HEK293 (cell line): ENCODE measurements at regions not wholly inside any gene's neighbourhood (a gene's known extent, or its start where the extent isn't known, plus 50 kb on each side); places are given as distances from the start of the nearest gene placed in this dataset.
"Not testable (repeated sequence)": the region's sequence is repeated elsewhere in the genome, so short reads cannot be mapped to it uniquely, and the experiment has no call there.

Experiments
- CTCF ChIA-PET: fragments of 350-600 bp; formaldehyde crosslinking; extraction: SDS; loops from one replicate; lab custom pipeline; 2021; ENCODE audit warnings: antibody characterized with exemption; lab: Yijun Ruan, JAX
- POLR2A ChIA-PET: fragments of 300-600 bp; formaldehyde crosslinking; extraction: SDS; loops from one replicate; lab custom pipeline; 2020; ENCODE audit warnings: antibody characterized with exemption, inconsistent platforms; lab: Yijun Ruan, JAX
- H3K27ac ChIP-seq: fragments of 200-500 bp; sonication (Bioruptor generic); 2 replicates; pipeline ENCODE4 v1.5.1; 2014; ENCODE audit warnings: low read depth, low read length, control low read depth, inconsistent platforms; ENCODE audit errors: extremely low read depth
- H3K36me3 ChIP-seq, 2 experiments: fragments of 200-500 bp in 1 of 2; sonication (Bioruptor generic) in 1 of 2; 1 replicate in 1 of 2; 2 replicates in 1 of 2; pipeline ENCODE4 v1.5.1; 2014 to 2017; ENCODE audit warnings: inconsistent platforms in 2 of 2, low read length in 2 of 2; ENCODE audit not compliant: control insufficient read depth in 2 of 2, insufficient read depth in 1 of 2
- H3K4me1 ChIP-seq: fragments of 200-500 bp; sonication (Bioruptor generic); 2 replicates; pipeline ENCODE4 v1.5.1; 2014; ENCODE audit warnings: mild to moderate bottlenecking, low read length, inconsistent platforms; ENCODE audit not compliant: control insufficient read depth, insufficient read depth
- H3K4me3 ChIP-seq: 2 replicates; pipeline ENCODE4 v1.5.1; 2011; ENCODE audit warnings: low read depth, mild to moderate bottlenecking, control low read depth, low read length, moderate library complexity
- H3K9me3 ChIP-seq: fragments of 200-500 bp; sonication (Bioruptor generic); 2 replicates; pipeline ENCODE4 v1.5.1; 2014; ENCODE audit warnings: low read depth, low read length, inconsistent platforms; ENCODE audit not compliant: control insufficient read depth, insufficient read depth
- KLF9 ChIP-seq: fragments of 450-650 bp; formaldehyde crosslinking; IDR thresholded peaks from 2 replicates; pipeline ENCODE4 v1.5.1; 2016; ENCODE audit warnings: missing biosample characterization, missing genetic modification characterization, low read depth
- SP3 ChIP-seq: fragments of 450-650 bp; formaldehyde crosslinking; IDR thresholded peaks from 2 replicates; pipeline ENCODE4 v1.5.1; 2016; ENCODE audit warnings: missing biosample characterization, missing genetic modification characterization
- WT1 ChIP-seq: fragments of 450-650 bp; formaldehyde crosslinking; IDR thresholded peaks from 2 replicates; pipeline ENCODE4 v1.5.1; 2016; ENCODE audit warnings: missing biosample characterization, missing genetic modification characterization
- ZBTB17 ChIP-seq: fragments of 450-650 bp; formaldehyde crosslinking; IDR thresholded peaks from 2 replicates; pipeline ENCODE4 v1.5.1; 2016; ENCODE audit warnings: missing biosample characterization, missing genetic modification characterization
- ZBTB20 ChIP-seq: fragments of 450-650 bp; formaldehyde crosslinking; IDR thresholded peaks from 2 replicates; pipeline ENCODE4 v1.5.1; 2016; ENCODE audit warnings: missing biosample characterization, missing genetic modification characterization
- ZBTB49 ChIP-seq: fragments of 450-650 bp; formaldehyde crosslinking; IDR thresholded peaks from 2 replicates; pipeline ENCODE4 v1.5.1; 2016; ENCODE audit warnings: missing biosample characterization, missing genetic modification characterization, low read depth
- ZFP41 ChIP-seq: fragments of 450-650 bp; formaldehyde crosslinking; IDR thresholded peaks from 2 replicates; pipeline ENCODE4 v1.5.1; 2016; ENCODE audit warnings: missing biosample characterization, missing genetic modification characterization, borderline replicate concordance
- ZNF133 ChIP-seq: fragments of 450-650 bp; formaldehyde crosslinking; IDR thresholded peaks from 2 replicates; pipeline ENCODE4 v1.5.1; 2016; ENCODE audit warnings: missing biosample characterization, missing genetic modification characterization
- ZNF138 ChIP-seq: fragments of 450-650 bp; formaldehyde crosslinking; IDR thresholded peaks from 2 replicates; pipeline ENCODE4 v1.5.1; 2016; ENCODE audit warnings: missing biosample characterization, missing genetic modification characterization, borderline replicate concordance
- ZNF148 ChIP-seq: fragments of 450-650 bp; formaldehyde crosslinking; IDR thresholded peaks from 2 replicates; pipeline ENCODE4 v1.5.0; 2017; ENCODE audit warnings: missing biosample characterization, missing genetic modification characterization, borderline replicate concordance
- ZNF155 ChIP-seq: fragments of 450-650 bp; formaldehyde crosslinking; IDR thresholded peaks from 2 replicates; pipeline ENCODE4 v1.5.1; 2016; ENCODE audit warnings: missing biosample characterization, missing genetic modification characterization
- ZNF174 ChIP-seq: fragments of 450-650 bp; formaldehyde crosslinking; IDR thresholded peaks from 2 replicates; pipeline ENCODE4 v1.5.0; 2017; ENCODE audit warnings: missing biosample characterization, mild to moderate bottlenecking, missing genetic modification characterization
- ZNF302 ChIP-seq: fragments of 450-650 bp; formaldehyde crosslinking; IDR thresholded peaks from 2 replicates; pipeline ENCODE4 v1.5.1; 2016; ENCODE audit warnings: missing biosample characterization, missing genetic modification characterization, low read depth
- ZNF311 ChIP-seq: fragments of 450-650 bp; formaldehyde crosslinking; IDR thresholded peaks from 2 replicates; pipeline ENCODE4 v1.5.1; 2017; ENCODE audit warnings: missing biosample characterization, missing genetic modification characterization, borderline replicate concordance
- ZNF341 ChIP-seq: fragments of 450-650 bp; formaldehyde crosslinking; IDR thresholded peaks from 2 replicates; pipeline ENCODE4; 2016; ENCODE audit warnings: low read depth, missing biosample characterization, missing genetic modification characterization
- ZNF362 ChIP-seq: fragments of 450-650 bp; formaldehyde crosslinking; IDR thresholded peaks from 2 replicates; pipeline ENCODE4 v1.5.1; 2016; ENCODE audit warnings: missing biosample characterization, missing genetic modification characterization
- ZNF404 ChIP-seq: fragments of 450-650 bp; formaldehyde crosslinking; IDR thresholded peaks from 2 replicates; pipeline ENCODE4 v1.5.1; 2017; ENCODE audit warnings: missing biosample characterization, missing genetic modification characterization
- ZNF529 ChIP-seq: fragments of 450-650 bp; formaldehyde crosslinking; IDR thresholded peaks from 2 replicates; pipeline ENCODE4 v1.5.1; 2017; ENCODE audit warnings: missing genetic modification characterization, missing biosample characterization; ENCODE audit not compliant: insufficient replicate concordance
- ZNF544 ChIP-seq: fragments of 450-650 bp; formaldehyde crosslinking; IDR thresholded peaks from 2 replicates; pipeline ENCODE4 v1.5.0; 2017; ENCODE audit warnings: missing biosample characterization, missing genetic modification characterization
- ZNF549 ChIP-seq: fragments of 450-650 bp; IDR thresholded peaks from 2 replicates; pipeline ENCODE4 v1.5.1; 2018; ENCODE audit warnings: missing biosample characterization, missing genetic modification characterization, mild to moderate bottlenecking, inconsistent platforms, moderate library complexity
- ZNF701 ChIP-seq: fragments of 450-650 bp; formaldehyde crosslinking; IDR thresholded peaks from 2 replicates; pipeline ENCODE4 v1.5.1; 2016; ENCODE audit warnings: missing biosample characterization, missing genetic modification characterization
- ZNF76 ChIP-seq: fragments of 450-650 bp; formaldehyde crosslinking; IDR thresholded peaks from 2 replicates; pipeline ENCODE4; 2016; ENCODE audit warnings: low read depth, missing biosample characterization, missing genetic modification characterization, borderline replicate concordance
- ZNF777 ChIP-seq: fragments of 450-650 bp; formaldehyde crosslinking; IDR thresholded peaks from 2 replicates; pipeline ENCODE4 v1.5.1; 2017; ENCODE audit warnings: missing biosample characterization, missing genetic modification characterization, borderline replicate concordance
- ZSCAN16 ChIP-seq: fragments of 450-650 bp; formaldehyde crosslinking; IDR thresholded peaks from 2 replicates; pipeline ENCODE4 v1.5.1; 2016; ENCODE audit warnings: missing biosample characterization, missing genetic modification characterization

GRCh38 chr7:66466081-66466600, 162.5 kb upstream of the KCTD7 start:
- CTCF ChIA-PET, result interaction anchor here (1.1 kb wide), 1 partner anchor 52 kb away, joined by 3 read pairs; no protein-coding TSS in a partner anchor

GRCh38 chr7:66467887-66468286, 160.8 kb upstream of the KCTD7 start:
- TF ChIP-seq ZNF529 (tag by site-specific recombination) (no peak), ZNF302 (no peak), ZBTB17 (tag by site-specific recombination) (no peak), ZSCAN16 (tag by site-specific recombination) (no peak), ZNF148 (tag by site-specific recombination) (no peak), ZNF311 (no peak), ZNF544 (tag by site-specific recombination) (no peak), KLF9 (tag by site-specific recombination) (no peak), ZNF133 (tag by site-specific recombination) (no peak)
- Histone ChIP-seq H3K27ac (no peak overlapping the region), H3K36me3 (no peaks in the 10 kb centered on the region; a peak in 1 of 3 replicates), H3K9me3 (no peaks in the 10 kb centered on the region), H3K4me1 (no peaks in the 10 kb centered on the region), H3K4me3 (no peak overlapping the region)
- ChIA-PET CTCF (interaction anchor here (0.6 to 1.0 kb wide), 2 partner anchors 244 to 327 kb away, joined by 4 to 6 read pairs; no protein-coding TSS in a partner anchor), POLR2A (no interaction called here)

More at GRCh38 chr7:66466081-66466600, 162.5 kb upstream of the KCTD7 start:
- Histone ChIP-seq H3K4me1 (no peaks in the 10 kb centered on the region), H3K4me3 (no peak overlapping the region), H3K36me3 (no peaks in the 10 kb centered on the region), H3K27ac (no peak overlapping the region), H3K9me3 (no peaks in the 10 kb centered on the region)
- no peak for TF ChIP-seq ZNF76 (tag by site-specific recombination)
- POLR2A ChIA-PET, result no interaction called here

GRCh38 chr7:66473064-66473463, 155.6 kb upstream of the KCTD7 start:
- CTCF ChIA-PET, result interaction anchor here (0.6 kb wide), 1 partner anchor 958 kb away, joined by 3 read pairs; no protein-coding TSS in a partner anchor
- H3K4me1 ChIP-seq, H3K36me3 ChIP-seq, POLR2A ChIA-PET, H3K9me3 ChIP-seq, H3K4me3 ChIP-seq, H3K27ac ChIP-seq: not testable (repeated sequence)

- CTCF ChIA-PET, result no interaction called here
- POLR2A ChIA-PET, result no interaction called here
- TF ChIP-seq ZNF777 (no peak), ZNF362 (tag by site-specific recombination) (no peak), SP3 (tag by site-specific recombination) (no peak), ZBTB49 (tag by site-specific recombination) (no peak), ZNF701 (no peak), ZNF549 (tag by site-specific recombination) (no peak), WT1 (no peak), ZFP41 (tag by site-specific recombination) (no peak), ZNF404 (no peak), ZNF341 (tag by site-specific recombination) (no peak), ZBTB20 (tag by site-specific recombination) (no peak), ZNF138 (tag by site-specific recombination) (no peak), ZNF155 (tag by site-specific recombination) (no peak), ZNF174 (tag by site-specific recombination) (no peak)
Observed at GRCh38 chr7:66474441-66474840, 154.2 kb upstream of the KCTD7 start.

More at GRCh38 chr7:66474441-66474840, 154.2 kb upstream of the KCTD7 start:
- H3K4me3 ChIP-seq, result no peak overlapping the region
- no peak overlapping the region for H3K27ac ChIP-seq
- no peaks in the 10 kb centered on the region for H3K4me1 ChIP-seq
- H3K36me3 ChIP-seq, result peaks cover 0 to 11% of the 10 kb centered on the region in 2 experiments; a peak in 1 of 3 replicates
- H3K9me3 ChIP-seq, result no peaks in the 10 kb centered on the region
